GM23338 (cell line): ENCODE measurements at regions not wholly inside any gene's neighbourhood (a gene's known extent, or its start where the extent isn't known, plus 50 kb on each side); places are given as distances from the start of the nearest gene placed in this dataset.
A peak's percentile ranks its signal among the peaks of the same experiment; 100 is the strongest.

Experiments used
- ATAC-seq: fragments of 200-7000 bp; cut with Tn5 transposase; 3 replicates; pipeline ENCODE4 v1.9.1; 2020
- DNase-seq: peaks from one replicate; pipeline ENCODE4 v3.0.0-alpha.2; 2015; ENCODE audit warnings: low spot score
- H2AFZ ChIP-seq: fragments of 200-600 bp; sonication (generic); 2 replicates; pipeline ENCODE4 v1.8.0; 2016; ENCODE audit warnings: antibody characterized with exemption, mild to moderate bottlenecking, moderate library complexity
- H3F3A ChIP-seq: fragments of 200-600 bp; sonication (generic); replicated peaks from 2 replicates; pipeline ENCODE4 v1.8.0; 2017; ENCODE audit warnings: antibody characterized with exemption, mixed run types, low read depth
- H3K27ac ChIP-seq: fragments of 200-600 bp; sonication (generic); 2 replicates; pipeline ENCODE4 v1.6.1; 2016; ENCODE audit warnings: low read depth
- H3K27me3 ChIP-seq: fragments of 200-600 bp; sonication (generic); 2 replicates; pipeline ENCODE4 v1.8.0; 2016; ENCODE audit warnings: mild to moderate bottlenecking, mixed run types, moderate library complexity; ENCODE audit not compliant: insufficient read depth
- H3K36me3 ChIP-seq: fragments of 200-600 bp; sonication (generic); 2 replicates; pipeline ENCODE4 v1.8.0; 2016; ENCODE audit warnings: mild to moderate bottlenecking; ENCODE audit not compliant: insufficient read depth
- H3K4me1 ChIP-seq: fragments of 200-600 bp; sonication (generic); 2 replicates; pipeline ENCODE4 v1.8.0; 2016; ENCODE audit warnings: mild to moderate bottlenecking, moderate library complexity; ENCODE audit not compliant: insufficient read depth
- H3K4me2 ChIP-seq: fragments of 200-600 bp; sonication (generic); 2 replicates; pipeline ENCODE4 v1.7.1; 2017; ENCODE audit warnings: mixed run types
- H3K4me3 ChIP-seq: fragments of 200-600 bp; sonication (generic); 2 replicates; pipeline ENCODE4 v1.6.1; 2016; ENCODE audit warnings: mixed run types
- H3K79me2 ChIP-seq: fragments of 200-600 bp; sonication (generic); replicated peaks from 2 replicates; pipeline ENCODE4 v1.8.0; 2017; ENCODE audit warnings: mild to moderate bottlenecking; ENCODE audit not compliant: insufficient read depth
- H3K9me2 ChIP-seq: fragments of 200-600 bp; sonication (generic); 2 replicates; pipeline ENCODE4 v1.8.0; 2017; ENCODE audit not compliant: insufficient read depth
- H4K20me1 ChIP-seq: fragments of 200-600 bp; sonication (generic); replicated peaks from 2 replicates; pipeline ENCODE4 v1.8.0; 2017; ENCODE audit warnings: mild to moderate bottlenecking; ENCODE audit not compliant: insufficient read depth
- H3K27ac Mint-ChIP-seq: 2 replicates; pipeline ENCODE4 v1.8.0; 2020; ENCODE audit warnings: inconsistent platforms, mild to moderate bottlenecking, moderate library complexity, mixed read lengths
- H3K27me3 Mint-ChIP-seq: 3 replicates; pipeline ENCODE4 v1.8.0; 2022; ENCODE audit warnings: low read depth, mild to moderate bottlenecking, moderate library complexity, mixed read lengths, inconsistent platforms; ENCODE audit not compliant: insufficient read depth, poor library complexity
- H3K36me3 Mint-ChIP-seq: 3 replicates; pipeline ENCODE4 v1.8.0; 2021; ENCODE audit warnings: low read depth, mild to moderate bottlenecking, inconsistent platforms, moderate library complexity, mixed read lengths
- H3K4me1 Mint-ChIP-seq: 3 replicates; pipeline ENCODE4 v1.8.0; 2020; ENCODE audit warnings: mild to moderate bottlenecking, inconsistent platforms, mixed read lengths
- H3K4me3 Mint-ChIP-seq: 3 replicates; pipeline ENCODE4 v1.8.0; 2021; ENCODE audit warnings: moderate library complexity, mild to moderate bottlenecking, inconsistent platforms, mixed read lengths
- H3K9me3 Mint-ChIP-seq: 3 replicates; pipeline ENCODE4 v1.8.0; 2020; ENCODE audit warnings: moderate library complexity, mild to moderate bottlenecking, inconsistent platforms, mixed read lengths
- CREB1 ChIP-seq: fragments of 250-450 bp; sonication (Bioruptor Pico); IDR thresholded peaks from 2 replicates; pipeline ENCODE4 v1.5.0; 2020; ENCODE audit warnings: low read depth, mild to moderate bottlenecking, moderate library complexity
- CTCF ChIP-seq, 2 experiments: fragments of 200-600 bp in 1 of 2; sonication (generic) in 1 of 2; conservative IDR thresholded peaks; 2 replicates each; pipeline versions ENCODE4 v1.5.1 to v1.6.1; 2016 to 2017; ENCODE audit warnings: antibody characterized with exemption in 2 of 2, low read depth in 2 of 2, mild to moderate bottlenecking in 2 of 2, moderate library complexity in 1 of 2
- ETS1 ChIP-seq: IDR thresholded peaks from 2 replicates; pipeline ENCODE4 v1.6.1; 2016; ENCODE audit warnings: antibody characterized with exemption
- EZH2 ChIP-seq: fragments of 200-600 bp; sonication (generic); IDR thresholded peaks from one replicate; pipeline ENCODE4 v1.8.0; 2017; ENCODE audit warnings: antibody characterized with exemption, mild to moderate bottlenecking, low read depth; ENCODE audit not compliant: unreplicated experiment
- EZH2phosphoT487 ChIP-seq: fragments of 200-600 bp; sonication (generic); IDR thresholded peaks from one replicate; pipeline ENCODE4 v1.8.1; 2018; ENCODE audit warnings: antibody characterized with exemption; ENCODE audit not compliant: unreplicated experiment
- JUNB ChIP-seq: IDR thresholded peaks from one replicate; pipeline ENCODE4 v1.6.1; 2016; ENCODE audit warnings: antibody characterized with exemption; ENCODE audit not compliant: unreplicated experiment
- NANOG ChIP-seq: IDR thresholded peaks from 2 replicates; pipeline ENCODE4 v1.6.1; 2016; ENCODE audit warnings: antibody characterized with exemption, borderline replicate concordance
- POLR2AphosphoS5 ChIP-seq: IDR thresholded peaks from 2 replicates; pipeline ENCODE4 v1.6.1; 2016; ENCODE audit warnings: antibody characterized with exemption, low read depth
- REST ChIP-seq: IDR thresholded peaks from one replicate; pipeline ENCODE4 v1.6.1; 2018; ENCODE audit warnings: antibody characterized with exemption; ENCODE audit not compliant: unreplicated experiment
- STAT1 ChIP-seq: IDR thresholded peaks from one replicate; pipeline ENCODE4 v1.6.1; 2016; ENCODE audit warnings: antibody characterized with exemption; ENCODE audit not compliant: unreplicated experiment
- ZNF114 ChIP-seq: fragments of 250-450 bp; sonication (Bioruptor Pico); IDR thresholded peaks from 2 replicates; pipeline ENCODE4 v1.5.0; 2020; ENCODE audit warnings: mild to moderate bottlenecking, moderate library complexity
- ZNF331 ChIP-seq: fragments of 250-450 bp; sonication (Bioruptor Pico); IDR thresholded peaks from 2 replicates; pipeline ENCODE4 v1.5.0; 2020; ENCODE audit warnings: low read depth, mild to moderate bottlenecking, moderate library complexity
- TF ChIP-seq, protein P1 (sequence below): fragments of 250-450 bp; sonication (Bioruptor Pico); IDR thresholded peaks from 2 replicates; pipeline ENCODE4 v1.5.0; 2020; ENCODE audit warnings: mild to moderate bottlenecking, moderate library complexity

GRCh38 chr4:147012059-147012707 is 66.5 kb upstream of the TTC29 start:
- Histone ChIP-seq H3K27ac (no peak overlapping the region), H3K4me3 (no peak overlapping the region), H4K20me1 (no peaks in the 10 kb centered on the region), H3K4me1 (peaks cover 30% of the 10 kb centered on the region), H2AFZ (peak overlapping the region; percentile 57; the same call in 1 of the 2 replicates), H3K27me3 (no peaks in the 10 kb centered on the region), H3K4me2 (no peak overlapping the region), H3K9me2 (no peaks in the 10 kb centered on the region), H3K36me3 (no peaks in the 10 kb centered on the region), H3F3A (no peaks in the 10 kb centered on the region), H3K79me2 (no peaks in the 10 kb centered on the region)
- H3K27ac Mint-ChIP-seq = no peak overlapping the region
- TF ChIP-seq CTCF (conservative IDR thresholded peaks at IDR 0.05; ENCODE audit: low read depth in 2 of 2) (no peak), EZH2phosphoT487 (no peak), REST (no peak), NANOG (no peak), STAT1 (no peak), ZNF331 (CRISPR knock-in tag) (no peak), EZH2 (no peak), CREB1 (CRISPR knock-in tag) (no peak), JUNB (no peak), POLR2AphosphoS5 (no peak), ETS1 (no peak), ZNF114 (CRISPR knock-in tag) (no peak)
- TF ChIP-seq, protein P1, sequence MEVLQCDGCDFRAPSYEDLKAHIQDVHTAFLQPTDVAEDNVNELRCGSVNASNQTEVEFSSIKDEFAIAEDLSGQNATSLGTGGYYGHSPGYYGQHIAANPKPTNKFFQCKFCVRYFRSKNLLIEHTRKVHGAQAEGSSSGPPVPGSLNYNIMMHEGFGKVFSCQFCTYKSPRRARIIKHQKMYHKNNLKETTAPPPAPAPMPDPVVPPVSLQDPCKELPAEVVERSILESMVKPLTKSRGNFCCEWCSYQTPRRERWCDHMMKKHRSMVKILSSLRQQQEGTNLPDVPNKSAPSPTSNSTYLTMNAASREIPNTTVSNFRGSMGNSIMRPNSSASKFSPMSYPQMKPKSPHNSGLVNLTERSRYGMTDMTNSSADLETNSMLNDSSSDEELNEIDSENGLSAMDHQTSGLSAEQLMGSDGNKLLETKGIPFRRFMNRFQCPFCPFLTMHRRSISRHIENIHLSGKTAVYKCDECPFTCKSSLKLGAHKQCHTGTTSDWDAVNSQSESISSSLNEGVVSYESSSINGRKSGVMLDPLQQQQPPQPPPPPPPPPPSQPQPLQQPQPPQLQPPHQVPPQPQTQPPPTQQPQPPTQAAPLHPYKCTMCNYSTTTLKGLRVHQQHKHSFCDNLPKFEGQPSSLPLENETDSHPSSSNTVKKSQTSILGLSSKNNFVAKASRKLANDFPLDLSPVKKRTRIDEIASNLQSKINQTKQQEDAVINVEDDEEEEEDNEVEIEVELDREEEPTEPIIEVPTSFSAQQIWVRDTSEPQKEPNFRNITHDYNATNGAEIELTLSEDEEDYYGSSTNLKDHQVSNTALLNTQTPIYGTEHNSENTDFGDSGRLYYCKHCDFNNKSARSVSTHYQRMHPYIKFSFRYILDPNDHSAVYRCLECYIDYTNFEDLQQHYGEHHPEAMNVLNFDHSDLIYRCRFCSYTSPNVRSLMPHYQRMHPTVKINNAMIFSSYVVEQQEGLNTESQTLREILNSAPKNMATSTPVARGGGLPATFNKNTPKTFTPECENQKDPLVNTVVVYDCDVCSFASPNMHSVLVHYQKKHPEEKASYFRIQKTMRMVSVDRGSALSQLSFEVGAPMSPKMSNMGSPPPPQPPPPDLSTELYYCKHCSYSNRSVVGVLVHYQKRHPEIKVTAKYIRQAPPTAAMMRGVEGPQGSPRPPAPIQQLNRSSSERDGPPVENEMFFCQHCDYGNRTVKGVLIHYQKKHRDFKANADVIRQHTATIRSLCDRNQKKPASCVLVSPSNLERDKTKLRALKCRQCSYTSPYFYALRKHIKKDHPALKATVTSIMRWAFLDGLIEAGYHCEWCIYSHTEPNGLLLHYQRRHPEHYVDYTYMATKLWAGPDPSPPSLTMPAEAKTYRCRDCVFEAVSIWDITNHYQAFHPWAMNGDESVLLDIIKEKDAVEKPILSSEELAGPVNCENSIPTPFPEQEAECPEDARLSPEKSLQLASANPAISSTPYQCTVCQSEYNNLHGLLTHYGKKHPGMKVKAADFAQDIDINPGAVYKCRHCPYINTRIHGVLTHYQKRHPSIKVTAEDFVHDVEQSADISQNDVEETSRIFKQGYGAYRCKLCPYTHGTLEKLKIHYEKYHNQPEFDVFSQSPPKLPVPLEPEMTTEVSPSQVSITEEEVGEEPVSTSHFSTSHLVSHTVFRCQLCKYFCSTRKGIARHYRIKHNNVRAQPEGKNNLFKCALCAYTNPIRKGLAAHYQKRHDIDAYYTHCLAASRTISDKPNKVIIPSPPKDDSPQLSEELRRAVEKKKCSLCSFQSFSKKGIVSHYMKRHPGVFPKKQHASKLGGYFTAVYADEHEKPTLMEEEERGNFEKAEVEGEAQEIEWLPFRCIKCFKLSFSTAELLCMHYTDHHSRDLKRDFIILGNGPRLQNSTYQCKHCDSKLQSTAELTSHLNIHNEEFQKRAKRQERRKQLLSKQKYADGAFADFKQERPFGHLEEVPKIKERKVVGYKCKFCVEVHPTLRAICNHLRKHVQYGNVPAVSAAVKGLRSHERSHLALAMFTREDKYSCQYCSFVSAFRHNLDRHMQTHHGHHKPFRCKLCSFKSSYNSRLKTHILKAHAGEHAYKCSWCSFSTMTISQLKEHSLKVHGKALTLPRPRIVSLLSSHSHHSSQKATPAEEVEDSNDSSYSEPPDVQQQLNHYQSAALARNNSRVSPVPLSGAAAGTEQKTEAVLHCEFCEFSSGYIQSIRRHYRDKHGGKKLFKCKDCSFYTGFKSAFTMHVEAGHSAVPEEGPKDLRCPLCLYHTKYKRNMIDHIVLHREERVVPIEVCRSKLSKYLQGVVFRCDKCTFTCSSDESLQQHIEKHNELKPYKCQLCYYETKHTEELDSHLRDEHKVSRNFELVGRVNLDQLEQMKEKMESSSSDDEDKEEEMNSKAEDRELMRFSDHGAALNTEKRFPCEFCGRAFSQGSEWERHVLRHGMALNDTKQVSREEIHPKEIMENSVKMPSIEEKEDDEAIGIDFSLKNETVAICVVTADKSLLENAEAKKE = no peak
- ATAC-seq (peak; percentile 49; the same call in 2 of the 3 replicates), DNase-seq (no peak)
- no peaks in the 10 kb centered on the region for H3K36me3 Mint-ChIP-seq
- no peaks in the 10 kb centered on the region for H3K27me3 Mint-ChIP-seq
- H3K4me1 Mint-ChIP-seq = peaks cover 31% of the 10 kb centered on the region
- no peak overlapping the region for H3K4me3 Mint-ChIP-seq
- H3K9me3 Mint-ChIP-seq = no peaks in the 10 kb centered on the region
